NCI-H1092 treated with DMSO at 0.1 percent for 48 hours (cell line): ENCODE measurements at regions not wholly inside any gene's neighbourhood (a gene's known extent, or its start where the extent isn't known, plus 50 kb on each side); places are given as distances from the start of the nearest gene placed in this dataset.
"Not testable (repeated sequence)": the region's sequence is repeated elsewhere in the genome, so short reads cannot be mapped to it uniquely, and the experiment has no call there.

Source experiments
- DNase-seq: peaks from one replicate; lab custom pipeline; 2025; lab: John Stamatoyannopoulos, UW

- DNase-seq = no peak
These were observed 345.5 kb upstream of the DSEL start for GRCh38 chr18:67862069-67862468.

GRCh38 chr18:67854340-67854739 lies 337.8 kb upstream of the DSEL start:
- DNase-seq = no peak

GRCh38 chr18:67846422-67847098 lies 330.0 kb upstream of the DSEL start:
- DNase-seq = no peak

GRCh38 chr18:67845035-67845434 lies 328.5 kb upstream of the DSEL start:
- no peak for DNase-seq

GRCh38 chr18:67840379-67840778 lies 323.9 kb upstream of the DSEL start:
- no peak for DNase-seq

DNA sequence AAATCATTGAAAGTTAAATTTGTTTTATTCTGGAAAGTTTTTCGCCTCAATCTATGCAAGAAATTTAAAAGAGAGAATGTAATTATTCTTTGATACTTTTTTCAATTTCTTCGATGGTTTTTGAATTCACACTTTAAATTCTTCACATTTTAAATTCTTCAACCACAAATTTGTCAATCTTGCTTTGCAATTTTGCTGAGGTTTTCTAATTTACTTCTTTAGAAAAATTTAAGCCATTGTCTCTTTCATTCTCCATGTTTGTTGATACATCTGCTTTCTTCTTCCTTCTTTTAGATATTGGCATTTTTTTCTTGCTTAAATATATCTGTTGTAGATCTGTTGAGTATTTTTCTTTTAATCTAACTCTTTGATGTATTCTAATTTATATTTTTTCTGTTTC lies 301.9 kb upstream of the DSEL start:
- no peak for DNase-seq

DNA sequence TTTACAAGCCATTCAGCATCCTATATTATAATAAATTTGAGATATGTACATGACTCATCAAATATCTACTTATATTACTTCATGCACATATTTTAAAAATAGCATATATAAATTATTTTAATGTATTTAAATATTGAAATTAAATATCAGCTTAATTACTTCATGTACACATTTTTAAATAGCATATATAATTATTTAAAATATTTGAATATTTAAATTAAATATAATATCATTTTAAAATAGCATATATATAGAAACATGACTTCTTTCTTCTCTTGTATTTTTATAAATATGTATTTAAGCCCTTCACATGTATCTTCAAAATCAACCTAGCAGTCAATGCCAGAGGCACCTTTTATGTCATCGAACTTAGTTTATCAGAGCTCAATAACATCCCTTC lies 298.8 kb upstream of the DSEL start:
- no peak for DNase-seq

DNA sequence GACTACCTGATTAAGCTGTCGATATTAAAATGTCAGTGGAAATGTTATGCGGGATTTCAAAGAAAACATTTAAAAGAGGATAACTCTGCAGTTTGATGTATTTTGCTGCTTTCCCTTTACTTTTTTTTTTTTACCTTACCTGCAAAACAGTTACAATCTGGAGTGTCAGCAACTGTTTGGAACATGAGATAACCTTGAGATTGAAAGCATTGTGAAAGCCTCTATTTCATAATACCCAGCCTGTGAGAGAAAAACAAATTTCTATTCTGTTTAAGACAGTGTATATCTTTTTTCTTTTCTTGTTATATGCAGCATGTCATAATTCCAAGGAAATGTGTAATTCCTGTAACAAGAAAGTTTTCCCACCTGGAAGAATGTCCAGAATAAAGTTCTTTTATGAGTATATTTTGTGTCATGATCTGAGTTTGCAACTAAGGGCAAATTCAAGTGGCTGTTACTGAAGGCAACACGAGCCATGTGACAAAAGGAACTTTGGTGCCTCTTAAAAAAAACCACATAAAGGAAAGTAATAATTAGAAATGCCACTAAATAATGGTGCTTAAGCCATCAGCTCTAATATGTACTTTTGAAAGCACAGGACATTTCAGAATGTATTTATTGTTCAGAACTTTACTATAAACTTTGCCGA lies 297.0 kb upstream of the DSEL start:
- no peak for DNase-seq

- DNase-seq = no peak
These were observed 288.7 kb upstream of the DSEL start for GRCh38 chr18:67805261-67805660.

DNA sequence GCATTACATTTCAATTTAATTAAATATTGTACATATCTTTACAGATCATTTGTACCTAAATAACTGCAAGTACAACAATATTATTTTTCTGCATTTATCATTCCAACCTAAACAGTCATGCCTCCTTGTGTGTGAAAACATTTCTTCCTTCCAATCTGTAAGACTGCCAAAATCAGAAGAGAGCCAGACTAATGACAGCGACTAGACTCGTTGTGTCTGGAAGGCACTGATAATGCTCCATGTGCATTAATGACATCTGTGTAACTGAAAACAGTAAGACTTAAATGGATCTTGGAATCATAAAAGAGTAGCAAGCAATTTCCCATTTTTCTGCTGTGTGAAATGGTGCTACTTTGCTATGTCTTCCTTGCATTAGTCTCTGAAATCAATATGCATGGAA lies 278.0 kb upstream of the DSEL start:
- DNase-seq = no peak

DNA sequence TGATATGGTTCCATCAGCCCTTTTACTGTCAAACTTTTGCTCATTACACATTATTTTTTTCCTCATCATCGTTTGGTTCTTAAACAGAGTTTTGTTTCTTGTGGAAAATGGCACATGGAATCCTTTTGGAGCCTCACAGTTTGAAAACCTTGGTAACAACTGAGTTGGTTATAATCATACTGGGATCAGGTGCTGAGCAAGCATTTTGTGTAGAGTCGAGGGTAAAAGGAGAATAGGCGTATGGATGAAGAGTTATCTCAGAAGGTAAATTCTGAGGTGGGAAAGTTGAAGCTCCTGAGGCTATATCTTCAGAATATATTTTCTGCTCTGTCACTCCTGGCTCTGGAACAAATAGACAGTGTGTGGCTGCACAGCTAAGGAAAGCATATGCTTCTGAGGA lies 274.0 kb upstream of the DSEL start:
- no peak for DNase-seq

DNA sequence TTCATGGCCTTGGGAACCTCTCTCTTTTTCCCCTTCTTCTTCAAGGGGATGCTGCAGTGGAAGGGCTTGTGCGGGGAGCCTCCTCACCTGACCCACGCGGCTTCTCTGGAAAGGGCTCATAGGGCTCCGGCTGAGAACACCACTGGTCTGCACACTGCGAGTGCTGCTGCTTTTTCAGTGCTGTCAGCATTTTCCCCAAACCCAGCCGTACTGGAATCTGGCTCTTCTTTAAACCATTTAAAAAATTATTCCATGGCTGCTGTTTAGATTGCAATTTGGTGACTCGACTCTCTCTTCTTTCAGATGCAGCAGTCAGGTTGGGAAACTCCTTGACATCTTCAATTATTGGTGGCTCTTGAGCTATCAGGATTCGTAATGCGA lies 272.6 kb upstream of the DSEL start:
- DNase-seq = no peak

- DNase-seq = no peak
These were observed 272.0 kb upstream of the DSEL start for GRCh38 chr18:67788310-67789164.

DNA sequence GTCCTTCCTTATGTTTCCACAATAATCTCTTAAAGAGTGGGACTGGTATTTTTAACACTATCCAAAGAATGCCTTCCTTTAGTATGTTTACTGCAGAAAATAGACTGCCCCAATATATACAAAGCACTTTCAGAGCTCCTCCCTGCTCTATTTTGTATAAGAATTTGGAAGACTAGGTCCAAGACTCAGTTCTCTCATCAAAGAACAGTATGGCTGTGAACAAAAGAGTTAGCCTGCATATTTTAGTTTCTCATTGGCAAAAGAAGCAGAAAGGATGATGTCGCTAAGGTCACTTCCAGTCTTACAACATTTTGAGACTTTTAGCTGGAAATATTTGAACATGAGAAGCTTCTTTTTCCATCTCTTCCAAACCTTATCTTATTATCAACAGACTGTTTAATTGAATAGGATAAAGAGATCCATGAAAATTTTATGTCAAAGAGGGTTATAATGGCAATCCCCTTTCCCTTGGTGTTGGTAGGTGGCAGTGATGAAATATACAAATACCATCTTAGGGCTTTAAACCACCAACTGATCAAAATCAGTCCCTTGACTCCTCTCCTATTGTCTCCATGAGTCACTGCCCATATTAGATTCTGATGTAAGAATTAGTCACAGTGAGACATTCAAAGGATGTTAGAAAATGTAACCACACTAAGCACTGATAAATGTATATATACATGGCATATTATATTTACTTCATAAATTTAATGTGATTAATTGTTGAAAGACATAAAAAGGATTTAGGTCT lies 266.9 kb upstream of the DSEL start:
- no peak for DNase-seq

- DNase-seq = no peak
These were observed 261.5 kb upstream of the DSEL start for GRCh38 chr18:67778016-67778415.

- no peak for DNase-seq
These were observed 260.4 kb upstream of the DSEL start for GRCh38 chr18:67776929-67777328.

- DNase-seq = no peak
These were observed 254.8 kb upstream of the DSEL start for GRCh38 chr18:67771271-67771670.

GRCh38 chr18:67770520-67770919 lies 254.0 kb upstream of the DSEL start:
- no peak for DNase-seq

- no peak for DNase-seq
These were observed 250.4 kb upstream of the DSEL start for GRCh38 chr18:67766930-67767329.

DNA sequence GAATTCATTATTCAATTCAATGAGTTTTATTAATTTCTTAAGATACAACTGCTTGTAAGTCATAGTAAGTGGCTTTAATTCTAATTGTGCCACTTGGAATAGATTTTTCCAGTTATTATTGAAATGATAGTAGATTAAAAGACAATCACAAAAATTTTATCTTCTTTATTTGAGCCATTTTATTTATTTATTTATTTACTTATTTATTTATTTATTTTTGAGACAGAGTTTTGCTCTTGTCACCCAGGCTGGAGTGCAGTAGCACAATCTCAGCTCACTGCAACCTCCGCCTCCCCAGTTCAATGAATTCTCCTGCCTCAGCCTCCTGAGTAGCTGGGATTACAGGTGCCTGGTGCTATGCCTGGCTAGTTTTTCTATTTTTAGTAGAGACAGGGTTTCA lies 235.7 kb upstream of the DSEL start:
- not testable (repeated sequence) for DNase-seq

DNA sequence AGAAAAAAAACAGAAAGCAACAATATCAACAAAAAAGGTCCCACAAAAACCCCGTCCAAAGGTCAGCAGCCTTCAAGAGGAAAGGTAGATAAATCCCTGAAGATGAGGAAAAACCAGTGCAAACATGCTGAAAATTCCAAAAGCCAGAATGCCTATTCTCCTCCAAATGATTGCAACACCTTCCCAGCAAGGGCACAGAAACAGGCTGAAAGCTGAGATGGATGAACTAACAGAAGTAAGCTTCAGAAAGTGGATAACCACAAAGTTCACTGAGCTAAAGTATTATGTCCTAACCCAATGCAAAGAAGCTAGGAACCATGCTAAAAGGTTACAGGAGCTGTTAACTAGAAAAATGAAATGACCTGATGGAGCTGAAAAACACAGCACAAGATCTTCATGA lies 226.4 kb upstream of the DSEL start:
- no peak for DNase-seq

- no peak for DNase-seq
These were observed 226.0 kb upstream of the DSEL start for GRCh38 chr18:67742525-67742924.
